ENCODE measurements at regions not wholly inside any gene's neighbourhood (a gene's known extent, or its start where the extent isn't known, plus 50 kb on each side); places are given as distances from the start of the nearest gene placed in this dataset.

GRCh38 chr2:234179031-234179363 lies 128.5 kb downstream of the SPP2 start:
- no peak for TF ChIP-seq EZH2 (IDR thresholded peaks at IDR 0.05; ENCODE audit: borderline replicate concordance, low read length)
- no peak for TF ChIP-seq CTCF (IDR thresholded peaks at IDR 0.05; ENCODE audit: low read length)
